HG03439 (cell line): ENCODE measurements at regions not wholly inside any gene's neighbourhood (a gene's known extent, or its start where the extent isn't known, plus 50 kb on each side); places are given as distances from the start of the nearest gene placed in this dataset.
"Not testable (repeated sequence)": the region's sequence is repeated elsewhere in the genome, so short reads cannot be mapped to it uniquely, and the experiment has no call there.

ENCODE experiments used
- ATAC-seq: cut with Tn5 transposase; IDR thresholded peaks from one replicate; pipeline ENCODE4 v1.9.1; 2021; ENCODE audit warnings: mild to moderate bottlenecking, moderate library complexity; ENCODE audit not compliant: unreplicated experiment

- no peak for ATAC-seq
Measured at GRCh38 chr3:124352149-124352539, 360.2 kb upstream of the ROPN1 start.

GRCh38 chr3:124353691-124354090 is 361.8 kb upstream of the ROPN1 start:
- no peak for ATAC-seq

GRCh38 chr3:124354150-124354549 is 362.2 kb upstream of the ROPN1 start:
- no peak for ATAC-seq

GRCh38 chr3:124358156-124358555 is 366.2 kb upstream of the ROPN1 start:
- ATAC-seq = no peak

GRCh38 chr3:124360155-124360554 is 368.2 kb upstream of the ROPN1 start:
- ATAC-seq = no peak

- no peak for ATAC-seq
Measured at GRCh38 chr3:124360563-124360962, 368.6 kb upstream of the ROPN1 start.

GRCh38 chr3:124361566-124361965 is 368.7 kb upstream of the UMPS start:
- ATAC-seq = no peak

- ATAC-seq = no peak
Measured at GRCh38 chr3:124362455-124362854, 367.8 kb upstream of the UMPS start.

GRCh38 chr3:124363476-124363875 is 366.8 kb upstream of the UMPS start:
- ATAC-seq = no peak

GRCh38 chr3:124364317-124365020 is 365.8 kb upstream of the UMPS start:
- no peak for ATAC-seq

GRCh38 chr3:124366655-124367054 is 363.6 kb upstream of the UMPS start:
- not testable (repeated sequence) for ATAC-seq

- no peak for ATAC-seq
Measured at GRCh38 chr3:124372775-124373174, 357.5 kb upstream of the UMPS start.

- ATAC-seq = no peak
Measured at GRCh38 chr3:124373524-124373923, 356.7 kb upstream of the UMPS start.

GRCh38 chr3:124374583-124374982 is 355.7 kb upstream of the UMPS start:
- ATAC-seq = no peak

GRCh38 chr3:124381575-124382333 is 348.5 kb upstream of the UMPS start:
- no peak for ATAC-seq

- no peak for ATAC-seq
Measured at GRCh38 chr3:124383051-124383450, 347.2 kb upstream of the UMPS start.

GRCh38 chr3:124383846-124384466 is 346.3 kb upstream of the UMPS start:
- ATAC-seq = no peak

- ATAC-seq = no peak
Measured at GRCh38 chr3:124384527-124384926, 345.7 kb upstream of the UMPS start.

GRCh38 chr3:124385996-124386395 is 344.3 kb upstream of the UMPS start:
- ATAC-seq = no peak

- ATAC-seq = no peak
Measured at GRCh38 chr3:124386996-124387595, 343.2 kb upstream of the UMPS start.

- ATAC-seq = no peak
Measured at GRCh38 chr3:124391774-124392173, 338.5 kb upstream of the UMPS start.

- ATAC-seq = no peak
Measured at GRCh38 chr3:124393340-124393739, 336.9 kb upstream of the UMPS start.
